B cell (primary cell): ENCODE measurements at regions not wholly inside any gene's neighbourhood (a gene's known extent, or its start where the extent isn't known, plus 50 kb on each side); places are given as distances from the start of the nearest gene placed in this dataset.

Source experiments
- ATAC-seq: fragments of 200-7000 bp; cut with Tn5 transposase; one replicate; pipeline ENCODE4 v1.10.0; 2021; ENCODE audit warnings: low read depth, mild to moderate bottlenecking, moderate number of reproducible peaks, moderate library complexity
- CTCF ChIA-PET: fragments of 350-600 bp; sonication (Branson Sonifier 250); formaldehyde crosslinking; loops from one replicate; lab custom pipeline; 2021; ENCODE audit warnings: antibody characterized with exemption, inconsistent platforms; lab: Charles Lee
- POLR2A ChIA-PET: fragments of 350-600 bp; sonication (Branson Sonifier 250); formaldehyde crosslinking; loops from one replicate; lab custom pipeline; 2021; ENCODE audit warnings: antibody characterized with exemption; lab: Charles Lee
- DNase-seq: peaks from one replicate; pipeline ENCODE4 v3.0.0; 2013
- H2AFZ ChIP-seq: 2 replicates; pipeline ENCODE4 v1.6.1; 2012; ENCODE audit warnings: mild to moderate bottlenecking, low read depth, low read length; ENCODE audit not compliant: insufficient read depth, poor library complexity, severe bottlenecking
- H3K27ac ChIP-seq, 2 donors: 1 replicate in 1 of 2; 2 replicates in 1 of 2; pipeline ENCODE4 v1.5.1; 2012 to 2013; ENCODE audit warnings: low read length in 2 of 2, mild to moderate bottlenecking in 2 of 2, moderate library complexity in 1 of 2
- H3K27me3 ChIP-seq, 4 experiments: fragments of 200-600 bp in 1 of 4; sonication (generic) in 1 of 4; replicated peaks in 1 of 4; 1 replicate in 2 of 4; 2 replicates in 2 of 4; pipeline versions ENCODE4 v1.6.1 to v1.7.0; 2013 to 2016; ENCODE audit warnings: low read length in 3 of 4, mild to moderate bottlenecking in 2 of 4, mixed read lengths in 1 of 4, moderate library complexity in 1 of 4; ENCODE audit not compliant: insufficient read depth in 4 of 4, control insufficient read depth in 3 of 4; ENCODE audit errors: control extremely low read depth in 1 of 4
- H3K36me3 ChIP-seq, 2 experiments: replicated peaks in 1 of 2; 1 replicate in 1 of 2; 2 replicates in 1 of 2; pipeline versions ENCODE4 v1.6.1 to v1.7.1; 2013; ENCODE audit warnings: low read length in 1 of 2; ENCODE audit not compliant: insufficient read depth in 2 of 2, control insufficient read depth in 1 of 2; ENCODE audit errors: control extremely low read depth in 1 of 2, extremely low read depth in 1 of 2
- H3K4me1 ChIP-seq, 2 donors: fragments of 200-600 bp in 1 of 2; sonication (generic) in 1 of 2; 1 replicate in 1 of 2; 2 replicates in 1 of 2; pipeline versions ENCODE4 v1.5.1 to v1.6.1; 2013 to 2017; ENCODE audit warnings: low read length in 2 of 2; ENCODE audit not compliant: control insufficient read depth in 2 of 2, insufficient read depth in 2 of 2
- H3K4me2 ChIP-seq: replicated peaks from 2 replicates; pipeline ENCODE3; 2012; ENCODE audit warnings: mild to moderate bottlenecking, low read depth, low read length; ENCODE audit not compliant: poor library complexity, severe bottlenecking
- H3K4me3 ChIP-seq, 5 experiments: fragments of 200-600 bp in 1 of 5; sonication (generic) in 1 of 5; 1 replicate in 3 of 5; 2 replicates in 2 of 5; pipeline versions ENCODE4 v1.5.1 to v1.7.0; 2011 to 2016; ENCODE audit warnings: low read length in 4 of 5, mild to moderate bottlenecking in 4 of 5, low read depth in 2 of 5, control low read depth in 1 of 5, moderate library complexity in 1 of 5; ENCODE audit not compliant: insufficient read depth in 1 of 5; ENCODE audit errors: control extremely low read depth in 1 of 5, extremely low read depth in 1 of 5
- H3K79me2 ChIP-seq: fragments of 200-600 bp; sonication (generic); one replicate; pipeline ENCODE4 v1.6.0; 2016; ENCODE audit warnings: low read length; ENCODE audit not compliant: control insufficient read depth, insufficient read depth
- H3K9ac ChIP-seq: fragments of 200-600 bp; sonication (generic); 2 replicates; pipeline ENCODE4 v1.6.1; 2017; ENCODE audit warnings: mild to moderate bottlenecking, low read length, moderate library complexity
- H3K9me3 ChIP-seq, 3 donors: one replicate each; pipeline versions ENCODE4 v1.6.1 to v1.7.1; 2013; ENCODE audit warnings: low read length in 2 of 3; ENCODE audit not compliant: control insufficient read depth in 2 of 3, insufficient read depth in 1 of 3; ENCODE audit errors: control extremely low read depth in 1 of 3
- H4K20me1 ChIP-seq: 2 replicates; pipeline ENCODE4 v1.6.0; 2012; ENCODE audit warnings: mild to moderate bottlenecking, low read length; ENCODE audit not compliant: insufficient read depth, control insufficient read depth, poor library complexity, severe bottlenecking
- H3K27ac Mint-ChIP-seq: one replicate; pipeline ENCODE4 v1.8.0; 2021; ENCODE audit warnings: mixed read lengths
- H3K27me3 Mint-ChIP-seq: one replicate; pipeline ENCODE4 v1.8.0; 2021; ENCODE audit warnings: mixed read lengths
- H3K4me1 Mint-ChIP-seq: one replicate; pipeline ENCODE4 v1.8.0; 2021; ENCODE audit warnings: mixed read lengths
- H3K4me3 Mint-ChIP-seq: one replicate; pipeline ENCODE4 v1.8.0; 2021; ENCODE audit warnings: mixed read lengths
- H3K9me3 Mint-ChIP-seq: one replicate; pipeline ENCODE4 v1.8.0; 2022; ENCODE audit warnings: mixed read lengths; ENCODE audit not compliant: insufficient read depth
- CTCF ChIP-seq: fragments of 200-600 bp; IDR thresholded peaks from one replicate; pipeline ENCODE4 v1.8.0; 2022; ENCODE audit warnings: antibody characterized with exemption, mild to moderate bottlenecking
- EZH2 ChIP-seq: IDR thresholded peaks from 2 replicates; pipeline ENCODE4 v1.6.1; 2012; ENCODE audit warnings: borderline replicate concordance, low read depth, mild to moderate bottlenecking, moderate library complexity, low read length; ENCODE audit not compliant: insufficient read depth, poor library complexity, severe bottlenecking
- WGBS: methylation state at CpG from one replicate; pipeline ENCODE4 v1.1.5; 2013; ENCODE audit warnings: missing lambda C conversion rate; ENCODE audit not compliant: insufficient coverage; 5-methylcytosine and 5-hydroxymethylcytosine counted together
- intact Hi-C: fragments of 100-400 bp; cut with micrococcal nuclease; formaldehyde crosslinking; loops from one replicate; pipeline ENCODE4 v1.10.0; 2022

- CTCF ChIA-PET: interaction anchor here (1.2 kb wide), 1 partner anchor 33 kb away, joined by 3 read pairs; no protein-coding TSS in a partner anchor
- H3K9ac ChIP-seq: no peak overlapping the region
- Mint-ChIP-seq H3K4me3 (no peak overlapping the region), H3K27me3 (peaks cover 27% of the 10 kb centered on the region), H3K9me3 (no peaks in the 10 kb centered on the region), H3K27ac (no peak overlapping the region), H3K4me1 (no peaks in the 10 kb centered on the region)
- intact Hi-C loops: no loop called here
- H3K4me2 ChIP-seq: no peak overlapping the region
- no peak overlapping the region for H2AFZ ChIP-seq
- TF ChIP-seq CTCF (no peak), EZH2 (no peak)
- no peak overlapping the region for H3K27ac ChIP-seq
- H3K4me3 ChIP-seq: no peak overlapping the region
- no peaks in the 10 kb centered on the region for H3K79me2 ChIP-seq
- ATAC-seq (no peak), DNase-seq (no peak)
- WGBS: 28% methylated on average over 4 of the region's 6 CpGs
- no peaks in the 10 kb centered on the region for H3K4me1 ChIP-seq
- peaks cover 0 to 3% (median 0%) of the 10 kb centered on the region in 3 donors for H3K9me3 ChIP-seq
- H3K27me3 ChIP-seq: peaks cover 0 to 2% (median 0%) of the 10 kb centered on the region in 4 experiments
- POLR2A ChIA-PET: no interaction called here
- H3K36me3 ChIP-seq: no peaks in the 10 kb centered on the region
- H4K20me1 ChIP-seq: no peaks in the 10 kb centered on the region
Observed at GRCh38 chr9:38127271-38127839, 58.3 kb upstream of the SHB start.

GRCh38 chr9:38126730-38127129 is 57.7 kb upstream of the SHB start:
- Histone ChIP-seq H3K27me3 (peaks cover 0 to 2% (median 0%) of the 10 kb centered on the region in 4 experiments), H4K20me1 (no peaks in the 10 kb centered on the region), H3K27ac (no peak overlapping the region), H3K9ac (no peak overlapping the region), H3K4me3 (no peak overlapping the region), H3K36me3 (no peaks in the 10 kb centered on the region), H3K4me2 (no peak overlapping the region), H3K9me3 (peaks cover 0 to 3% (median 0%) of the 10 kb centered on the region in 3 donors), H3K79me2 (no peaks in the 10 kb centered on the region), H2AFZ (no peak overlapping the region), H3K4me1 (no peaks in the 10 kb centered on the region)
- Mint-ChIP-seq H3K4me1 (no peaks in the 10 kb centered on the region), H3K9me3 (no peaks in the 10 kb centered on the region), H3K27me3 (peaks cover 27% of the 10 kb centered on the region), H3K27ac (no peak overlapping the region), H3K4me3 (no peak overlapping the region)
- intact Hi-C loops: no loop called here
- no peak for TF ChIP-seq CTCF
- no peak for TF ChIP-seq EZH2
- ATAC-seq (no peak), DNase-seq (no peak)
- CTCF ChIA-PET: interaction anchor here (1.2 to 1.3 kb wide), 2 partner anchors 33 to 39 kb away, joined by 3 to 4 read pairs; no protein-coding TSS in a partner anchor
- POLR2A ChIA-PET: no interaction called here
- 70% methylated on average over 6 of the region's 6 CpGs for WGBS
